ENCODE measurements at regions not wholly inside any gene's neighbourhood (a gene's known extent, or its start where the extent isn't known, plus 50 kb on each side); places are given as distances from the start of the nearest gene placed in this dataset.

GRCh38 chr13:70758932-70759331 is 650.7 kb upstream of the KLHL1 start:
- TF ChIP-seq CTCF (conservative IDR thresholded peaks at IDR 0.05) (no peak), EZH2 (IDR thresholded peaks at IDR 0.05; ENCODE audit: low read depth) (no peak)

All from PC-9 (cell line).